ENCODE measurements at regions not wholly inside any gene's neighbourhood (a gene's known extent, or its start where the extent isn't known, plus 50 kb on each side); places are given as distances from the start of the nearest gene placed in this dataset.
"Not testable (repeated sequence)": the region's sequence is repeated elsewhere in the genome, so short reads cannot be mapped to it uniquely, and the experiment has no call there.

DNA sequence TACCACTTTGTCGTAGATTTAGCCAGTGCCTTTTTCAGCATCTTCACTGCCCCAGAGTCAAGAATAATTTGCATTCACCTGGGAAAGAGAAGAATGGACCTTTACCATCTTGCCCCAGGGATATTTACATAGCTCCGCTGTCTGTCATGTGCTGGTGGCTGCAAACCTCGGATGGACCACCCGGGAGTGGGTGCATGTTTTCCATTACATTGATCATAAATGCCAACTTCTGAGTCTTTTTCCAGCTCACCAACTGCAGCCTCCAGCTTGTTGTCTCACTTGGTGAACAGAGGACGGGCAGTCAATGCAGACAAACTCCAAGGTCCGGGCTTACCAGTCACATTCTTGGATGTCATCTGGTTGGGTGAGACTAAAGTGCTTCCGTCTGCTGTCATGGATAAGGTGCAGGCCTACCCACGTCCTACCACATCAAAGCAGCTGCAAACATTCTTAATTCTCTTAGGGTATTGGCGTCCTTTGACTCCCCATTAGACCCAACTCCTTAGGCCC is 155.8 kb upstream of the APC start:
- intact Hi-C loops (cut with DNase I, micrococcal nuclease): no loop called here
- Histone ChIP-seq H3K4me1 (ENCODE audit: low read depth) (no peaks in the 10 kb centered on the region), H3K36me3 (ENCODE audit: low read depth) (no peaks in the 10 kb centered on the region), H3K4me3 (no peak overlapping the region), H3K9me3 (no peaks in the 10 kb centered on the region)
- TF ChIP-seq, protein P1, sequence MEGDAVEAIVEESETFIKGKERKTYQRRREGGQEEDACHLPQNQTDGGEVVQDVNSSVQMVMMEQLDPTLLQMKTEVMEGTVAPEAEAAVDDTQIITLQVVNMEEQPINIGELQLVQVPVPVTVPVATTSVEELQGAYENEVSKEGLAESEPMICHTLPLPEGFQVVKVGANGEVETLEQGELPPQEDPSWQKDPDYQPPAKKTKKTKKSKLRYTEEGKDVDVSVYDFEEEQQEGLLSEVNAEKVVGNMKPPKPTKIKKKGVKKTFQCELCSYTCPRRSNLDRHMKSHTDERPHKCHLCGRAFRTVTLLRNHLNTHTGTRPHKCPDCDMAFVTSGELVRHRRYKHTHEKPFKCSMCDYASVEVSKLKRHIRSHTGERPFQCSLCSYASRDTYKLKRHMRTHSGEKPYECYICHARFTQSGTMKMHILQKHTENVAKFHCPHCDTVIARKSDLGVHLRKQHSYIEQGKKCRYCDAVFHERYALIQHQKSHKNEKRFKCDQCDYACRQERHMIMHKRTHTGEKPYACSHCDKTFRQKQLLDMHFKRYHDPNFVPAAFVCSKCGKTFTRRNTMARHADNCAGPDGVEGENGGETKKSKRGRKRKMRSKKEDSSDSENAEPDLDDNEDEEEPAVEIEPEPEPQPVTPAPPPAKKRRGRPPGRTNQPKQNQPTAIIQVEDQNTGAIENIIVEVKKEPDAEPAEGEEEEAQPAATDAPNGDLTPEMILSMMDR (IDR thresholded peaks at IDR 0.05): no peak
- DNase-seq (no peak), ATAC-seq (no peak)

DNA sequence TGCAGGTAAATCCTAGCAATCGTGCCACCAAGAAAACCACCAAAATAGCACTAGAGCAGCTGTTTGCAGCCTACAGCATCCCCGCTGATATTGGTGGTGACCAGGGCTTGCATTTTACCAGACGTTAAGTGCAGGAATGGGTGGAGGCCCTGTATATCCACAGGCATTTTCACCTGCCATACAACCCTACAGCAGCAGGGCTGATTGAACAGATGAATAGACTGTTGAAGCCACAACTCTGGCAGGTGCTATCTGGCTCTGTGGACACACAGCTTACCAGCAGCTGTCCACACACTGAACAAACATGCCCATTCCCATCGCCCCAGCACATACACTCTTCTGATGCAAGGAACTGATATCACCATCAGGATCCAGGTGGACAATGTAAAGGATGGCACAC is 154.5 kb upstream of the APC start:
- Histone ChIP-seq H3K4me3 (no peak overlapping the region), H3K9me3 (no peaks in the 10 kb centered on the region), H3K36me3 (ENCODE audit: low read depth) (no peaks in the 10 kb centered on the region), H3K4me1 (ENCODE audit: low read depth) (no peaks in the 10 kb centered on the region)
- ATAC-seq (no peak), DNase-seq (no peak)
- TF ChIP-seq, protein P1 (IDR thresholded peaks at IDR 0.05): no peak
- intact Hi-C loops (cut with DNase I, micrococcal nuclease): no loop called here

DNA sequence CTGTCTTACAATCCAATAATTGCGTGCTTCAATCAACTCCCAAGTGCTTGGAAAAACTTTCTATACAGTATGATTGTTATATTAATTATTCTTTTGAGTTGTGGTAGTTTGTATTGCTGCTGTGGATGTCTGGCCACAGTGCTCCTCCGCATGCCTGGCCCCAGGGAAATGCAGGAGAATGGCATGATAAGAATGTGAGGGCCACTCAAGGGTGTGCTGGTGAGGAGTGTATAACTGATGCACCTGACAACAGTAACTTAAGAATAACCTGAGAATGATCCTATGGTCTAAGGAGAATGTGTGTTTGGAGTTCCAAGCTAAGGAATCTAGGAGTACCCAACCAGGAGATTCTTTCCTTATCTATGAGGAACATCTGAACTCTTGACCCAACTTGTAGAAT is 152.9 kb upstream of the APC start:
- H3K4me3 ChIP-seq: no peak overlapping the region
- no peaks in the 10 kb centered on the region for H3K4me1 ChIP-seq (ENCODE audit: low read depth)
- intact Hi-C loops (cut with DNase I, micrococcal nuclease): no loop called here
- DNase-seq: no peak
- TF ChIP-seq, protein P1 (IDR thresholded peaks at IDR 0.05): no peak
- ATAC-seq: no peak
- H3K36me3 ChIP-seq (ENCODE audit: low read depth): no peaks in the 10 kb centered on the region
- no peaks in the 10 kb centered on the region for H3K9me3 ChIP-seq

DNA sequence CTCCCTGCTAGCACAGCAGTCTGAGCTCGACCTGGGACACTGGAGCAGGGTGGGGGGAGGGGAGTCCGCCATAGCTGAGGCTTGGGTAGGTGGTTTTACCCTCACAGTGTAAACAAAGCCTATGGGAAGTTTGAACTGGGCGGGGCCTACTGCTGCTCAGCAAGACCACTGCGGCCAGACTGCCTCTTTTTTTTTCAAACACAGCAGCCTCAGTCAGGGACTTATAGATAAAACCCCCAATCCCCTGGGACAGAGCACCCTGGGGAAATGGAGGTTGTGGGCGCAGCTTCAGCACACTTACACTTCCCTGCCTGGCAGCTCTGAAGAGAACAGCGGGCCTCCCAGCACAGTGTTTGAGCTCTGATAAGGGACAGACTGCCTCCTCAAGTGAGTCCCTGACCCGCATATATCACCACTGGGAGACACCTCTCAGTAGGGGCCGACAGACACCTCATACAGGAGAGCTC is 151.1 kb upstream of the APC start:
- DNase-seq: no peak
- no peaks in the 10 kb centered on the region for H3K36me3 ChIP-seq (ENCODE audit: low read depth)
- H3K4me3 ChIP-seq: no peak overlapping the region
- no peaks in the 10 kb centered on the region for H3K9me3 ChIP-seq
- ATAC-seq: no peak
- intact Hi-C loops (cut with DNase I, micrococcal nuclease): no loop called here
- TF ChIP-seq, protein P1 (IDR thresholded peaks at IDR 0.05): no peak
- H3K4me1 ChIP-seq (ENCODE audit: low read depth): no peaks in the 10 kb centered on the region

DNA sequence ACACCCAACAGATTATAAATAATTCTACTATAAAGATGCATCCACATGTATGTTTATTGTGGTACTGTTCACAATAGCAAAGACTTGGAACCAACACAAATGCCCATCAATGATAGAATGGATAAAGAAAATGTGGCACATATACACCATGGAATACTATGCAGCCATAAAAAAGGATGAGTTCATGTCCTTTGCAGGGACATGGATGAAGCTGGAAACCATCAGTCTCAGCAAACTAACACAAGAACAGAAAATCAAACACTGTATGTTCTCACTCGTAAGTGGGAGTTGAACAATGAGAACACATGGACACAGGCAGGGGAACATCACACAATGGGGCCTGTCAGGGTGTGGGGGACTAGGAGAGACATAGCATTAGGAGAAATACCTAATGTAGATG is 146.8 kb upstream of the APC start:
- ATAC-seq; H3K36me3 ChIP-seq (ENCODE audit: low read depth); H3K4me3 ChIP-seq; intact Hi-C loops (cut with DNase I, micrococcal nuclease); H3K9me3 ChIP-seq; H3K4me1 ChIP-seq (ENCODE audit: low read depth); DNase-seq: not testable (repeated sequence)

DNA sequence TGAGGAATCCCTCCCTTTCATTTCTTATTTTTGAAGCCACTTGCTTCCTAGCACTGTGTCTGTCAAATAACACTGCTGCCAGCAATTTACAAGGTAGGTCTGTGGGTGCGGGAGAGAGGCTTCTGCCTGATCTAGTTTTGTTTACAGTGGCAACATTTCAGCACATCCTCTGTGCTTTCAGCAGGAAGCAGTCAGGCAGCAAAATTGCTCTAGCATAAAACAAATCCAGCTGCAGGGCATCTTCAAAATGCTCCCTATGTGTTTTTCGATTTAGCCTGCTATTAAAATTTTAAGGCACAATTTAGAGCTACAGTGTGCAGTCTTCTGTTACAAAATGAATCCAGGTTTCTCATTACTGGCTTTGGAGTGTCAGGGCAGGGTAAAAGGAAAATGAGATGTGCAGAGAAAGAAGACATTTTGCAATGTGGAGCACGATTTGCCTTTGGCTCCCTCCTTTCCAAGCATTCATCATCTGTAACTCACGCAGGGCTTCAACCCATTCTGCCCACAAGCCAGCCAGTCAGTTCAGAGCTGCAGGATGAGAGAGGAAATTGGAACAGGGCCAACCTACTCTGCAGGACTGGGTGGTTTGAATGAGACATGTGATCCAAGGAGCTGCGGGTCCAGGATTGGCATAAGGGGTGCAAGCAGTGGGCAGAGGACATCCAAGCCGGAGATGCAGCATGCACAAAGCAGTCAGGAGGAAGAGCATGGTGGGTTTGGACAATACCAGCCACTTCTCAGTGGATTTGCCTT is 143.4 kb upstream of the APC start:
- no peak overlapping the region for H3K4me3 ChIP-seq

More for the DNA sequence above, 143.4 kb upstream of the APC start:
- DNase-seq: no peak
- H3K4me1 ChIP-seq (ENCODE audit: low read depth): no peaks in the 10 kb centered on the region
- H3K9me3 ChIP-seq: no peaks in the 10 kb centered on the region
- TF ChIP-seq, protein P1 (IDR thresholded peaks at IDR 0.05): no peak
- no peaks in the 10 kb centered on the region for H3K36me3 ChIP-seq (ENCODE audit: low read depth)
- no peak for ATAC-seq
- intact Hi-C loops (cut with DNase I, micrococcal nuclease): no loop called here
